ENCODE measurements at regions not wholly inside any gene's neighbourhood (a gene's known extent, or its start where the extent isn't known, plus 50 kb on each side); places are given as distances from the start of the nearest gene placed in this dataset.
A peak's percentile ranks its signal among the peaks of the same experiment; 100 is the strongest.

GRCh38 chr7:19437446-19437845, 271.4 kb downstream of the POLR1F start:
- no peak for DNase-seq

GRCh38 chr7:19427944-19428343, 280.9 kb downstream of the POLR1F start:
- no peak for DNase-seq

DNA sequence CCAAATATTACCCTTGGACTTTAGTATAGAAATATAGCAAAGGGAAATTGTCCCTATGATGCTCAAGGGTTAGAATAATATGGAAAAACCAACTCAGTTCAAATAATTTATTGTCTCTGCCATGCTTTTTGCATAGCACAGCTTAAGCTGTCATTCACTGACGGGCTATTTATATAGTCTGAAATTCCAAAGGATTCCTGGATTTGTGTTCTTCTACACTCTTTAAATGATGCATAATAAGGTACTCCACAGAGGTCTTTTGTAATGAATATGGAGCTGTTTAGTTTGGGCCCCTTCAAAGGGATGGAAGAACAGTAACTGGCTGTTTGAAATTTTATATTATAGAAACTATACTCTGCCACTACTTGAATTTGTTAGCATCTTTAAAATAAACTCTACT, 276.6 kb upstream of the FERD3L start:
- DNase-seq: no peak

DNA sequence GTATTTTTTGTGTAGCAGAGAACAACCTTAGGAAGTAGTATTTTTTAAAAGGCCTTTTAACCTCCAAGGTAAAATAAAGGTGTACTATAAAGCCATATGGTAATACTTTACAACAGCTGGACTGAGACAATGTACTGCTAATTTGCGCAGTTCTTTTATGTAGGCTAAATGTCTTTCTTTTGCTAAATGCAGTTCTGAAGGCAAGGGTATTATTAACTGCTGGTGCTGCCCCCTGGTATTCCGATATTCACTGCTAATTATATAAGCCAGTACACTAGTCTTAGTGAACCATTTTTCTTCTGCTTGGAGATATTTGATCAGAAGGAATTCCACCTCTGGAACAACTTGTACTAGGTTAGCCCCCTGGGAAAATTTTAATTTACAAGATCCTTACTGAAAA, 272.0 kb upstream of the FERD3L start:
- no peak for DNase-seq

DNA sequence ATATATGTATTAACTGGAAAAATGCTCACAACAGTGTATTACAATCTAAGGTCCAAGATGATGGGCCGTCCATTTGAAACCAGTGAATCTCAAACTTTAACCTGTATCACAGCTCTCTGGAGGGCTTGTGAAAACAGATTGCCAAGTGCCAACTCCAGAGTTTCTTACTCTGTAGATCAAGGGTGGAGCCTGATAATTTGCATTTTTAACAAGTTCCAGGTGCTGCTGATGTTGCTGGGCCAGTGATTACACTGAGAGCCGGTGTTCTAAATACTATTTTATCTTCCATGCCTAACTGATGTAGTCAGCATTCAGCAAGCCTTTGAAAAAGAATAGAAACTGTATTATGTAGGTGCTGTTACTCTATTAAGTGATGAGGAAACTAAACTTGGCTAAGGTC, 269.9 kb upstream of the FERD3L start:
- no peak for DNase-seq

- DNase-seq: no peak
Observed at GRCh38 chr7:19413443-19413965, 268.3 kb upstream of the FERD3L start.

GRCh38 chr7:19410691-19411090, 265.5 kb upstream of the FERD3L start:
- DNase-seq: no peak

DNA sequence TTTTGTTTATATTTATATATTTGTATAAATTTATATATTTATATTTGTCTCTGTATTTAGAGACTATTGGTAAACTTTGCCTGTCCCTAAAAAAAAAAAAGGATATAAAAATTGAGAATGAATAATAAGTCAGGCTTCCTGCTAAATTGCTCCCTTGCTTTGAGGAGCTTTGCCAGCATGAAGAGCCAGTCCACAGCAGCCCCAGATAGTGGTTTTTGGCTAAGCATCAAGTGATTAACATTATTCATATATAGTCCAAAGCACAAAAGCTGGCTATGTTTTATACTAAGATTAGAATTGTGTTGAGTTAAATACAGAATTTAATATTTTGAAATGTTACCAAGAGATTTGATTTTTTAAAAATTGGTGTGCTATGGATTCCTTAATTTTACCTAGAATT, 264.9 kb upstream of the FERD3L start:
- DNase-seq: no peak

DNA sequence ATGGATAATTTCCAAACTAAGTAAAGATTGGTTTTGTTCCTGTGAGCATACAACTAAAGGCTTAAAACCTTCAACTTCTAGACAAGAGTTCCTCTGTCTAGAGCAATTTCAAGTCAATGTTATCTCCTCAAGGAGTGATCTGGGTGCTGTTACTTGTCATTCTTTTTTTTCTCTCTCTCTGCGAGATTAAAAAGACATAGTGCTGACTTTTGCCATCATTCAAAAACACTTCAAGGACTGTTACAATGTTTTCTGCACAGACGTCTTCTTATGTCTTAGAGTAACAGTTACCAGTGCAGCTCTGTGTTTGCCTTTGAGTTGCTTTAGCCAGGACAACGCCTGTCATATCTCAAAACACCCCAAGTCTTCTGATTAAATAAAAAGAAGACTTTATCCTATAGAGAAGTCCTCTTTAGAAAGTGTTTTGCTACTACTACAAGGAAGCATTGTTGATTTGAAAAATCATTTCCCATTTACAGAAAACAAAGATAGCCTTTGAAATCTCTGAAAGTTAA, 263.5 kb upstream of the FERD3L start:
- DNase-seq: no peak

DNA sequence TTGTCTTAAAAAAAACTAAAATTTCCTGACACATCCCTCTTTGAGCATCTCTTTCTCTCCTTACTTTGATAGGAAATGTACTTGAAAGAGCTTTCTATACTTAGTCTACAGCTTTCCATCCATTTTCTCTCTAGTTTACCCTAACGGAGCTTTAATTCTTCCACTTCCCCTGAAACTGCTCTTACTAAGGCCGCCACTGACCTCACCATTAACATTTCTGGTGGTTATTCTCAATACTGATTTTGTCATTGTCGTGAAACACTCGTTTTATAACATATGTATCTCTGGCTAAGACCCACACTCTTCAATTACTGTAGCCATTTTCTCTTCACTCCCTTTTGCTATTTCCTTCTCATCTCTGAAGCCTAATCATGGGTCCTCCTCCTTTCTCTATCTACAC, 262.0 kb upstream of the FERD3L start:
- no peak for DNase-seq

DNA sequence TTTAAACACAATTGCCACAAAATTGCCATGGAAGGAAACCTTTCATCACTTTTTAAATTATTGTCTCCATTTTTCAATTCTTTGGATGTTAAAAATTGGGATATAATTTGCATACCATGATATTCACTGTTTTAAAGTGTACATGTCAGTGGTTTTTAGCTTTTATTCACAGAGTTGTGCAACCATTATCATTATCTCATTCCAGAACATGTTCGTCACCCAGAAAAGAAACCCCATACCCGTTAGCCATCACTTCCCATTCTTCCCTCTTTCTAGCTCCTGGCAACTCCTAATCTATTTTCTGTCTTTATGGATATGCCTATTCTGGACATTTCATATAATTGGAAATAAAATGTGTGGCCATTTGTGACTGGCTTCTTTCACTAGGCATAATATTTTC, 260.3 kb upstream of the FERD3L start:
- DNase-seq: no peak

DNA sequence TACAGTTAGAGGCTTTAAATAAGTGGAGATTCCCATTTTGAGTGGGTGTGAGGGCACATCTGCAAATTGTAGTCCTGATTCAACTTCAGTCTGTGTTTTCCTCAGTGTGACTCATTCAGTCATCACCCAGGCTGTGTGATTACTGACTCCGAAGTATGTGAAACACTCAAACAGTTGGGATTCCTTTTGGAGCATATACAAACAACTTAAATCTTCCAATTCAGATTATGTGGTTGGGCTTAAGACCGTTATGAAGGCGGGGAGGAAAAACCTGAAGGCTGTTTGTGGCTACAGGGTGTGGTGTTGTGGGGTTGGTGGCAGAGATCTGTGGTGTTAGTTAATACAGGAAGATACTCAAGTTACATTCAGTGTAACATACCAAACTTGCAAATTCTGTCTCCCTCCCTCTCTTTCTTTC, 259.7 kb upstream of the FERD3L start:
- DNase-seq: no peak

DNA sequence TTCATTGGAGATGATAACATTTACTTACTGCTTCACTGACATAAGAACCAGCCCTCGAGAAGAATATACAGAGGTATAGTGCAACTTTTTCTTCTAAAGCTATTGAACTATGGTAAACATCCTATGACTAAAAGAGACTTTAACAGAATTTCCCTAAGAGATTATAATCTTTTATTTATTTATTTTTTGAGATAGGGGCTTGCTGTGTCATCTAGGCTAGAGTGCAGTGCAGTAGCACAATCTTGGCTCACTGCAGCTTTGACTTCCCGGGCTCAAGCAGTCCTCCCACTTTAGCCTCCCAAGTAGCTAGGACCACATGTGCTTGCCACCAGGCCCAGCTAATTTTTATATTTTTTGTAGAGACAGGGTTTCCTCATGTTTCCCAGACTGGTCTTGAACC, 258.5 kb upstream of the FERD3L start:
- no peak for DNase-seq

DNA sequence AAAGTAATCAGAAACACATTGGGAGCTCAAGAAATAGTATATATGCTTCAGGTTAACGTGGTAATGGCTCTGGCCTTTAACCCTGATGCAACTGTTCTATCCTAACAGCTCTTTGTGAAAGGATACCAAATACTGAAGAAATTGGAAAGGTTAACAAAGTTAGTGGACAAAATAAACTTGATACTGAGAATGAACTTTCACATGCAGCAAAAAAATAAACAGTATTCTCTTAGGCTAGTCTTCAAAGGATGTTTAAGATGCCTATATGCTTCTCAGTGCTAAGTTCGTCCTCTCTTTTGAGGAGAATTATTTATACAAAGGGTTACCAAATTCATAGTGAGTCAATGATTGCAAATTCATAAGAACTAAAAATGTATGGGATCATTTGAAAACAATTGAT, 256.2 kb upstream of the FERD3L start:
- DNase-seq: no peak

- DNase-seq: no peak
Observed at GRCh38 chr7:19400758-19401254, 255.6 kb upstream of the FERD3L start.

- peak; percentile 26 for DNase-seq
Observed at GRCh38 chr7:19397911-19398310, 252.7 kb upstream of the FERD3L start.

- DNase-seq: no peak
Observed at GRCh38 chr7:19392246-19392645, 247.0 kb upstream of the FERD3L start.

DNA sequence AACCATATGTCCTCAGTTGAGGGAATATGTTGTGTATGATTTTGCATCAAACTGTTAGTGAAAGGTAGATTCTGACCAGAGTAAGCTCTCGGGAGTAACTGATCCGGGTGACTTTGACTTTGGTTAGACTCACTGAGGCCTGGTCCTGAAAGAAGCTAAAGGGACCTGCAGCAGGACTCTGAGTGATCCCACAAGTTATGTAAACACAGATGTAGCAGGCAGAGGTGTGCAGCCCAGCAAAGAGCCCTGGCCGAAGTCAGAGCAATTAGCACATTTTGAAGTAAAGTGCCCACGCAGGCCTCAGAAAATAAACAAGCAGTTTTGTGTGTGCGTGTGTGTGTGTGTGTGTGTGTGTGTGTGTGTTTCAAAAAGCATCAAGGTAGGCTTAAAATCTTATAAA, 245.6 kb upstream of the FERD3L start:
- no peak for DNase-seq

DNA sequence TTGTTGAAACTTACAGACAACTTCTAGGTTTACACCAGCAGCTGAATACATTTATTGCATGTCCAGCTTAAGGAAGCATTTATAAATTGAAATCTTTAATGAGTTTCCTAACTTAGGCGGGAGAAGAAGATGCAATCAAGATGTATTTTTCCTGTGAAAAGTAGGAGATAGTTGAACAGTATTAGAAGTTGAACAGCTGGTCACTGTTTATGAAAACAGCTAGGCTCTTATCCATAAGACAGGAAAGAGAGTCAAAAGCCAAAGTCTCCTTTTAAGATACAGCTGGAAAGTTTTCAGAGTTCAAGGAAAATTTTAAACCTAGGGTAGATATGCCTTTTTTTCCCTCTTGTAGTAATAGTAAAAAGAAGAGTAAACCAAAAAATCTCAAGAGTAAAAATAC, 236.1 kb upstream of the FERD3L start:
- DNase-seq: no peak

DNA sequence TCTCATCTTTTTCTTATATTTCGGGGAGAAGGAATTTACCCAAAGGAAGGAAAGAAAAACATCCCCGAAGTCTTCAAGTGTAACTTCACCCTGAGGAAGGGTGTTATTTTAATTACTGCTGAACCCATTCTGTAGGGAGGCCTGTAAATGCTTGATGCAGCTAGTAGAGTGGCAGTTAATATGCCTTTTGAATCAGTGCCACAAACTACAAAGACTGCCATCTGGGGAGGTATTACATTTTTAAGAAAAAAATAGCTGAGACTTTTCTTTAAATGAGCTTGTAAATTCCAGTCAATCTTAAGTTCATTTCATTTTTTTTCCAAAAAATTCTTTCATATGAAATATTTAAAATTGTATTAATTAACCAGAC, 233.1 kb upstream of the FERD3L start:
- no peak for DNase-seq

DNA sequence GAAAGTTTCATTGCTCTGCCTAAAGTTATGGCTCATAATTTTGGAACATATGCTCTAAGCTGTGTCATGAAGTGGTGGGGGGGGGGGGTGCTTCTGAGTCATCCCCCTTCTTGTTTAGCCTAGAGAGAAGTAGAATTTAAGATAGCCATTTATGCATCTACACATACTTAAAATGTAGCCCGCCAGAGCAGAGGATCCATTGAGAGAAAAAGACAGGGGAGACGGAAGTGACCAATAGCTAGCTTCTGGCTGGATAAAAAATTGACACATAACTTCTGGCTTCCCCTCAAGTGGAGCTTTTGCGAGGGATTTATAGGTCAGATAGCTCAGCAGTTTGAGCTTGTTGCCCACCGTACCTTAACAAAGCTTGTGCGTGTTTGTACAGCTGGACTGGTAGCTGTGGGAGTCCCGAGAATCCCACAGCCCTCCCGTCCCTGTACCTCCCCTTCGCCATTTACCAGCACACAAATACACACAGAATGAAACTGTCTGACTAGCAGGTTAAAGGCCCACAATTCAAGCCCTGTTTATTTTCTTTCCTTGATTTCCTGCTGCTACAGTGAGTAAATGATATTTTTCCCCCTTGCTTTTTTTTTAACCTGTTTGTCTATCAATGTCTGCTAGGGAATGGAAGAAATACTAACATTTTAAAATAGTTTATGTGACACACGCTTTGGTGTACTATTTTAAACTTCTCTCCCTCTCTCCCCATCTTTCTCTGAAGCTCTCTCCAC, 232.6 kb upstream of the FERD3L start:
- no peak for DNase-seq

DNA sequence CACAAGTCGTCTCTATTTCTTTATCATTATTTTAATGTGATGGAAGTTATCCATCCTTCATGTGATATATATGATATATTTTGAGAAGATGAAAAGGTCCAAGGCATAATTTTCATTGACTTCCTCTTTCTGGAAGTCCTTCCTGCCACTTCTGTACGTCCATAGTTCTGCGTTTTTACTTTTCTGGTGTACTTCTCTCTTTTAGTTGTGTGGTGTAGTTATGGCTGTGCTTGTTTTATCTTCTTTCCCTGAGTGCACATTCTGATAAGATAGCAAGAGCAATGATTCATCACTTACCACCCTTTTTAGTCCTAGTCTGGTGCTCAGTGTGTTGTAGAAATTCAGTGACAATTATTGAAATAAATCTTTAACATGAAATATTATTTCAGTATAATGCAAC, 231.3 kb upstream of the FERD3L start:
- DNase-seq: no peak

- no peak for DNase-seq
Observed at GRCh38 chr7:19375976-19376375, 230.8 kb upstream of the FERD3L start.

DNA sequence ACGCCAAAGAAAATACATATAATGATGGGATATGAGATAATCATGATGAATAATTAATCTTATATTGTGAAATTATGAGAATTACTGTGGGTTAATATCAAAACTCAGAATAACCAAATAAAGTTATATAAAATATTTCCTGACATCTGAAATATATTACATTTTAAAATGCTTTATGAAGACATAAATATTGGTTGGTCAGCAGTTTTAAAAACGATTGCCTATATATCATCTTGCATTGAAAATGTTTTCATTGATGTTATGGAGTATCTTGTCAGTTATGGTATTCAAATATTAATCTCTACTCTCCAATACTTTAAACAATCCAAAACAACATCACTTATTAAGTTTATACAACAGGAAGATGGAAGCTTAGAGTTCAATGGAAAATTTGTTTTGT, 228.1 kb upstream of the FERD3L start:
- DNase-seq: no peak

DNA sequence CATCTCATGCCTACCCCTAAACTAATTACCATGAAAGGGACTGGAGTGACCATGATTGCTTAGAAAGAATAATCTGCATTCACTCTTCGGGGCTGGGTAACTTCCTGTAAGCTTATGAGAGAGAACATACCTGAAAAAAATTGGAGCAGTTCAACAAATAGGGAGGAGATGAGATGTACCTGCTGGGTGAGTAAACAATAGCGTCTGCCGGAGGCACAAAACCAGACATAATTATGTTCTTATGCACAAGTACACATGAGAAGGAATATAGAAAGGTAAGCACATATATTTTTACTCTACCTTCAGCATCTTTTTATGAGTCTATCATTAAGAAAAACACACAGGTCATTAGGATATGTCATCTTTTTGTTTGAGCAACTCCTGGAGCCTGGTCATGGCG, 224.6 kb upstream of the FERD3L start:
- no peak for DNase-seq

All from KG1 (cell line).